DOHH2 (cell line): ENCODE measurements at regions not wholly inside any gene's neighbourhood (a gene's known extent, or its start where the extent isn't known, plus 50 kb on each side); places are given as distances from the start of the nearest gene placed in this dataset.

Experiments used
- H3F3A ChIP-seq: fragments of 200-600 bp; sonication (generic), shearing (Covaris generic); 2 replicates; pipeline ENCODE4 v1.6.0; 2016; ENCODE audit warnings: antibody characterized with exemption, mild to moderate bottlenecking; ENCODE audit not compliant: control insufficient read depth, insufficient read depth
- H3K27ac ChIP-seq: fragments of 200-600 bp; sonication (generic); 2 replicates; pipeline ENCODE4 v1.5.1; 2014; ENCODE audit warnings: low read depth, mild to moderate bottlenecking, low read length, moderate library complexity
- H3K27me3 ChIP-seq: fragments of 200-600 bp; sonication (generic); 2 replicates; pipeline ENCODE4 v1.6.1; 2014; ENCODE audit warnings: mild to moderate bottlenecking, low read length, mixed read lengths; ENCODE audit not compliant: control insufficient read depth
- H3K36me3 ChIP-seq: fragments of 200-600 bp; sonication (generic); 2 replicates; pipeline ENCODE4 v1.6.1; 2014; ENCODE audit warnings: mild to moderate bottlenecking, low read length, moderate library complexity, mixed read lengths; ENCODE audit not compliant: control insufficient read depth
- H3K4me1 ChIP-seq: fragments of 200-600 bp; sonication (generic); 2 replicates; pipeline ENCODE4 v1.6.1; 2014; ENCODE audit warnings: mild to moderate bottlenecking, low read length, mixed read lengths; ENCODE audit not compliant: control insufficient read depth
- H3K4me2 ChIP-seq: fragments of 200-600 bp; sonication (generic); 2 replicates; pipeline ENCODE4 v1.6.0; 2014; ENCODE audit warnings: mild to moderate bottlenecking, low read length, moderate library complexity
- H3K4me3 ChIP-seq: fragments of 200-600 bp; sonication (generic); 2 replicates; pipeline ENCODE4 v1.5.1; 2014; ENCODE audit warnings: mild to moderate bottlenecking, low read length, mixed read lengths
- H3K79me2 ChIP-seq: fragments of 200-600 bp; sonication (generic); 2 replicates; pipeline ENCODE4 v1.6.1; 2014; ENCODE audit warnings: mild to moderate bottlenecking, low read length, mixed read lengths; ENCODE audit not compliant: control insufficient read depth
- H3K9me2 ChIP-seq: fragments of 200-600 bp; sonication (generic); replicated peaks from 2 replicates; pipeline ENCODE4 v1.6.1; 2014; ENCODE audit warnings: mild to moderate bottlenecking, low read length, mixed read lengths; ENCODE audit not compliant: control insufficient read depth
- H3K9me3 ChIP-seq: fragments of 200-600 bp; sonication (generic); 2 replicates; pipeline ENCODE4 v1.6.1; 2014; ENCODE audit warnings: antibody characterized with exemption, low read length, mixed read lengths; ENCODE audit not compliant: control insufficient read depth, insufficient read depth
- H4K20me1 ChIP-seq: fragments of 200-600 bp; sonication (generic); 2 replicates; pipeline ENCODE4 v1.6.0; 2014; ENCODE audit warnings: low read depth, mild to moderate bottlenecking, antibody characterized with exemption, low read length, moderate library complexity; ENCODE audit not compliant: control insufficient read depth, insufficient read depth
- EZH2phosphoT487 ChIP-seq: fragments of 200-600 bp; sonication (generic); IDR thresholded peaks from 2 replicates; pipeline ENCODE4 v1.6.1; 2017; ENCODE audit warnings: borderline replicate concordance, mild to moderate bottlenecking, antibody characterized with exemption, low read length, moderate library complexity, mixed read lengths
- TF ChIP-seq, protein P1 (sequence below): fragments of 200-600 bp; sonication (generic); IDR thresholded peaks from one replicate; pipeline ENCODE4 v1.5.1; 2014; ENCODE audit warnings: antibody characterized with exemption, mild to moderate bottlenecking, low read depth, low read length; ENCODE audit not compliant: poor library complexity, severe bottlenecking

DNA sequence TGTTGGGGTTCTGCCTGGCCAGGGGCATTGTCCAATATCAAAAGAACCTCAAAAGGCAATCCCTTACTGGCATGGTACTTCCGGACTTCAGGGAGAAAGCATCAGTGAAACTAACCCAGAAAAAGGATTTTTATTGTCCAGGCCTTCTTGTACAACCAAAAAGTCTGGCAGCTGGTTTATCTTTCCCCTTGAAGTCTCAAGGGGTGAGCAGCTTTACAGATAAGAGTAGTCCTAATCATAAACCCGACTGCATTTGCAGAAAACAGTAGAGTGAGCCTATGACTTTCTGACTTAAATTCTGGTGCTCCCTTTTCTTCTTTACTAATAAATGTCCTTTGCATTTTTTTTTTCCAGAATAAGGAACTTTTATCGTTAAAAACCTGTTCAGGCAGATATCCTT lies 104.0 kb upstream of the CHRM3 start:
- no peak overlapping the region for H3K4me3 ChIP-seq

DNA sequence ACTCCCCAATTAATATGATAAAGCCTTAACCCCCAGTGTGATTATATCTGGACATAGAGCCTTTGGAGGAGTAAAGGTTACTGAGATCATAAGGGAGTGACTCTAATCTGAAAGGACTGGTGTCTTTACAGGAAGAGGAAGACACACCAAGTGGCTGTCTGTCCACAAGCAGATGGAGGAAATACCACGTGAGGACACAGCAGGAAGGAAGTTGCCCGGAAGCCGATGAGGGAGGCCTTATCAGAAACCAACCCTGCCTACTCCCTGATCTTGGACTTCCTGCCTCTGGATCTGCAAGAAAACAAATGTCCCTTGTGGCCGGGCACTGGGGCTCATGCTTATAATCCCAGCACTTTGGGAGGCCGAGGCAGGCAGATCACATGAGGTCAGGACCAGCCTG lies 110.3 kb upstream of the CHRM3 start:
- Histone ChIP-seq H3K9me3 (no peaks in the 10 kb centered on the region), H3F3A (no peaks in the 10 kb centered on the region), H3K4me3 (no peak overlapping the region), H3K9me2 (no peaks in the 10 kb centered on the region), H3K4me2 (no peak overlapping the region), H3K36me3 (no peaks in the 10 kb centered on the region), H3K27ac (no peak overlapping the region), H3K27me3 (no peaks in the 10 kb centered on the region), H3K79me2 (no peaks in the 10 kb centered on the region), H3K4me1 (no peaks in the 10 kb centered on the region), H4K20me1 (no peaks in the 10 kb centered on the region)
- TF ChIP-seq EZH2phosphoT487, result no peak
- TF ChIP-seq, protein P1, sequence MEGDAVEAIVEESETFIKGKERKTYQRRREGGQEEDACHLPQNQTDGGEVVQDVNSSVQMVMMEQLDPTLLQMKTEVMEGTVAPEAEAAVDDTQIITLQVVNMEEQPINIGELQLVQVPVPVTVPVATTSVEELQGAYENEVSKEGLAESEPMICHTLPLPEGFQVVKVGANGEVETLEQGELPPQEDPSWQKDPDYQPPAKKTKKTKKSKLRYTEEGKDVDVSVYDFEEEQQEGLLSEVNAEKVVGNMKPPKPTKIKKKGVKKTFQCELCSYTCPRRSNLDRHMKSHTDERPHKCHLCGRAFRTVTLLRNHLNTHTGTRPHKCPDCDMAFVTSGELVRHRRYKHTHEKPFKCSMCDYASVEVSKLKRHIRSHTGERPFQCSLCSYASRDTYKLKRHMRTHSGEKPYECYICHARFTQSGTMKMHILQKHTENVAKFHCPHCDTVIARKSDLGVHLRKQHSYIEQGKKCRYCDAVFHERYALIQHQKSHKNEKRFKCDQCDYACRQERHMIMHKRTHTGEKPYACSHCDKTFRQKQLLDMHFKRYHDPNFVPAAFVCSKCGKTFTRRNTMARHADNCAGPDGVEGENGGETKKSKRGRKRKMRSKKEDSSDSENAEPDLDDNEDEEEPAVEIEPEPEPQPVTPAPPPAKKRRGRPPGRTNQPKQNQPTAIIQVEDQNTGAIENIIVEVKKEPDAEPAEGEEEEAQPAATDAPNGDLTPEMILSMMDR, result no peak

More for the DNA sequence above, 104.0 kb upstream of the CHRM3 start:
- H3K79me2 ChIP-seq, result no peaks in the 10 kb centered on the region
- H3K9me2 ChIP-seq, result no peaks in the 10 kb centered on the region
- no peaks in the 10 kb centered on the region for H3F3A ChIP-seq
- no peak overlapping the region for H3K27ac ChIP-seq
- H3K9me3 ChIP-seq, result no peaks in the 10 kb centered on the region
- no peaks in the 10 kb centered on the region for H3K36me3 ChIP-seq
- H3K4me2 ChIP-seq, result no peak overlapping the region
- H4K20me1 ChIP-seq, result no peaks in the 10 kb centered on the region
- no peaks in the 10 kb centered on the region for H3K4me1 ChIP-seq
- no peak for TF ChIP-seq EZH2phosphoT487
- TF ChIP-seq, protein P1, result no peak
- H3K27me3 ChIP-seq, result no peaks in the 10 kb centered on the region

DNA sequence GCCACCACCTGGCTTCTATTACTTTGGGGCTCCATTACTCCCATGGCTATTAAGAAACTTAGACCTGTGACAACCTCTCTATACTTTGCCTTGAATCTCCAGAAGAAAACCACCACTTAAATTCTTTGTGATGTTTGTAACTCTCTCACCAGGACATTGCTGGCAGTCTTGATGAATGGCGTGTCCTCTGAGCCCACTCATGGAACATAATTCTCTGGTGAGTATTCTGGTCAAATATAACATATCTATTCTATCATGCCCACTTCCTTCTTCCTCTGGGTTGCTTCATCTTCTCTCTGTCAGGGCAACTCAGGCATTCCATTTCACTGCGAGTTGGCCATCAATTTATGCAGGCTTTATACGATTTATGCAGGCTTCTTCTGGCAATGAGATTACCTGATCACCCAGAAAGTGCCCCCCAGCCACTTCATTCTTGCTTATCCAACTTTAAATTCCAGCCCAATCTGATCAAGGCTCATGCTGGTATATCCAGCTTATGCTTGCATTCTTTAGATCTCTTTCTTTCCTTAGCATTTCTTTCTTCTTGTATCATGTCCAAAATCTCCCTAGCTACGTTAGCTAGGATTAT lies 112.0 kb upstream of the CHRM3 start:
- no peaks in the 10 kb centered on the region for H3K79me2 ChIP-seq
- no peaks in the 10 kb centered on the region for H3K9me2 ChIP-seq
- no peaks in the 10 kb centered on the region for H3F3A ChIP-seq
- H4K20me1 ChIP-seq, result no peaks in the 10 kb centered on the region
- H3K4me3 ChIP-seq, result no peak overlapping the region
- H3K4me2 ChIP-seq, result no peak overlapping the region
- no peaks in the 10 kb centered on the region for H3K4me1 ChIP-seq
- no peaks in the 10 kb centered on the region for H3K36me3 ChIP-seq
- TF ChIP-seq EZH2phosphoT487, result no peak
- TF ChIP-seq, protein P1, result no peak
- no peaks in the 10 kb centered on the region for H3K9me3 ChIP-seq
- H3K27ac ChIP-seq, result no peak overlapping the region
- no peaks in the 10 kb centered on the region for H3K27me3 ChIP-seq

DNA sequence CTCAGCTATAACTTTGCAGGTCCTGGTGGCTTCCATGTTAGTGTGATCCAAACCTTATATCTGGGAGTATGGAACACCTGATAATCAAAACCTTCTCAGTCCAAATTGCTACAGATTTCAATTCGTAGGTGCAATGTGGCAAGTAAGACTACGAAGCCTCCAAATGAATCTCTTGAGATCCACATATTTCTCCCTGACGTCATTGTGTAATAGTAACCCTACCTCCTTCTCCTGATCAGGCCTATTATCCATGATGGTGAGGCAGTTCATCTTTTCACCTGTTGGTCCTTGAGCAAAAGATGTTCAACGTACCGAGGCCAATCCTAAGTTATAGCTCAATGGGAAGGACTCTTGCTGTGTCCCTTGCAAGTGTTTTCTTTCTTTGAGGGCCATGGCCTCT lies 115.9 kb upstream of the CHRM3 start:
- Histone ChIP-seq H3K4me2 (no peak overlapping the region), H3F3A (no peaks in the 10 kb centered on the region), H3K79me2 (no peaks in the 10 kb centered on the region), H3K36me3 (no peaks in the 10 kb centered on the region), H3K4me1 (no peaks in the 10 kb centered on the region), H3K9me3 (no peaks in the 10 kb centered on the region), H3K9me2 (no peaks in the 10 kb centered on the region), H3K27me3 (no peaks in the 10 kb centered on the region), H3K4me3 (no peak overlapping the region), H4K20me1 (no peaks in the 10 kb centered on the region), H3K27ac (no peak overlapping the region)
- TF ChIP-seq, protein P1, result no peak
- TF ChIP-seq EZH2phosphoT487, result no peak
